HG02981 (cell line): ENCODE measurements at regions not wholly inside any gene's neighbourhood (a gene's known extent, or its start where the extent isn't known, plus 50 kb on each side); places are given as distances from the start of the nearest gene placed in this dataset.

ENCODE experiments used
- ATAC-seq: cut with Tn5 transposase; IDR thresholded peaks from one replicate; pipeline ENCODE4 v1.9.1; 2021; ENCODE audit warnings: mild to moderate bottlenecking, moderate library complexity; ENCODE audit not compliant: unreplicated experiment

DNA sequence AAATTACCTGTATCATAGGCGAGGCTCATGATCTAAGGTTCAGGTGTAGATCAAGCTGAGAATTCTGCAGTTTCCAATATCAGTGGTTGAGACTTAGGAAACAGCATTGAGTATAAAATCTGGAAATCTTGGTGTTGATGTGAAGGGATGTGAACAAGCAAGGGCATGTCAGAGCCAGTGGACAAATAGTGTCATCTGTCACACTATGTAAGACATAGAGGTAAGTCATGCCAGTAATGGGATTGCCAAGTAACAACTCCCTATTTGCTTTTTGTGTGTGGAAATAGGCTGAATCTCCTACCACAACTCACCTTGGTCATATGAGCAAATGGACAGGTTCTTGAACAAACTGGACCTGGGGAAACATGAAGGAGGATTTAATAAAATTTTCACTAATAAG lies 334.5 kb upstream of the EMCN start:
- no peak for ATAC-seq

DNA sequence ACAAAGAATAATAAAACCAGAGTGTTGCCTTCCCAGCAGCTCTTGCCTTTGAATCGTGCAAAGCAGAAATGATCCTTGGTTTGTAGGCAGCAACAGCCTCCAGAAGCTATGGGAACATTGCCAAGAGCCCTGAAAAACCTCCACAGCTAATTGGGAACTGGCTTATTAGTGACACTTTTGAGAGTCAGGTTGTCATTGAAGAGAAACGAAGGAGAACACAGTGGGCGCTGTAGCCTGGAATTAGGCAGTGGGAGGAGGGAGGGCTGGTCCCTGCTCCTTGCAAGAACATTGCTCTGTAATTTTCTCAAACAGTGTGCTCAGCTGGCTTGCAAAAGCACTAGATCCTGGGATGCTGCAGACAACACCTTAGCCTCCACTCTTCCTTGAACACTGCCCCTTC lies 331.5 kb upstream of the EMCN start:
- no peak for ATAC-seq

DNA sequence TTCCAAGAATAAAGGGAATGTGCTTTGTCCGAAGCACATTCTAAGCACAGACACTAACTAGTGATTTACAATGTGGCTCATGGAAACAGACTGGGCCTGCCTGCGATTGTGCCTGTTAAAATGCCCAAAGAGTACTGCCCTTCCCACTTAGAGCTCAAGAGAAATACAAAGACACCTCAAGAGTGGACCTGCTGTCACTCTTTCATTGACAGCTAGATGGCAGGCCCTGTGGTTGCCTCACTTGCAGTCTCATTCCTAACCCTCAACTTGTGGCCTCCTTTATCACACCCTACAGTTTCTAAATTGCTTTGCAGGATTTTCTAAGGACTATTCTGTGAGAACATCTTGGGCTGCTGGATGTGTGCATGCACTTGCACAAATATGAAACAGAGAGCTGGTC lies 331.0 kb upstream of the EMCN start:
- ATAC-seq = peak; percentile 82

DNA sequence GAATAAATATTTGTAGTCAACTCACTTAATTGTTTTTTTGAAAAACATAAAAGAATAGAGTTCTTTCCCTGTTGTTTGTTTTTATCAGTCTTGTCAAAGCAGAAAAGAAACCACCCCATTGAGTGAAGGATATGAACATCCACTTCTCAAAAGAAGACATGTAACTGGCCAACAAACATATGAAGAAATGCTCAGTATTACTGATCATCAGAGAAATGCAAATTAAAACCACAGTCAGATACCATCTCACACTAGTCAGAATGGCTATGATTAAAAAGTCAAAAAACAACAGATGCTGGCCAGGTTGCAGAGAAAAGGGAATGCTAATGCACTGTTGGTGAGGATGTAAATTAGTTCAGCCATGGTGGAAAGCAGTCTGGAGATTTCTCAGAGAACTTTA lies 326.1 kb upstream of the EMCN start:
- ATAC-seq = peak; percentile 83

DNA sequence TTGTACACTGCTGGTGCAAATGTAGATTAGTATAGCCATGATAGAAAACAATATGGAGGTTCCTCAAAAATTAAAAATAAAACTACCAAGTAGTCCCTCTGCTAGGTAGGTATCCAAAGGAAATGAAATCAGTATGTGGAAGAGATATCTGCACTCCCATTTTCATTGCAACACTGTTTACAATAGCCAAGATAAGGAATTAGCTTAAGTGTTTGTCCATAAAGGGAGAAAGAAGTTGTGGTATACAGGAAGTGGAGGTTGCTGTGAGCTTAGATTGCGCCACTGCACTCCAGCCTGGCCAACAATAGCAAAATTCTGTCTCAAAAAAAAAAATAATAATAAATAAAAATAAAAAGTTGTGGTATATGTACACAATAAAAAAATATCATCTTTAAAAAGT lies 325.0 kb upstream of the EMCN start:
- no peak for ATAC-seq

DNA sequence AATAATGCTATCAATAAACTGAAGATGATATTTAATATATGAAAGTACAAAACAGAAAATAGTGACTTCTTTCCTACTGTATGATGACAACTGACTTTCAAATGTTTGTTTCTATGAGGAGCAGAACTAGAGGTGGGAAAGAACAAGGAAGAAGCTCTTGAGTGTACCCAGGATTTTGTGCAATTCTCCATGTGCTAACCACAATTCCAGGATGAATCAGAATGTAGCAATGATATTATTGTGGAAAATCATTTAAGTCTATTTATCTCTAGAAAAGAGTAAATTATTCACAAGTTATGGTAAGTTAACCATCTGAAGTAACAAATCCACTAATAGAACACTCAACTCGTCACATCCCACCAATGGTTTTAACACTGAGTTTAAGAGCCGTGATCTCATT lies 324.1 kb upstream of the EMCN start:
- ATAC-seq = no peak

DNA sequence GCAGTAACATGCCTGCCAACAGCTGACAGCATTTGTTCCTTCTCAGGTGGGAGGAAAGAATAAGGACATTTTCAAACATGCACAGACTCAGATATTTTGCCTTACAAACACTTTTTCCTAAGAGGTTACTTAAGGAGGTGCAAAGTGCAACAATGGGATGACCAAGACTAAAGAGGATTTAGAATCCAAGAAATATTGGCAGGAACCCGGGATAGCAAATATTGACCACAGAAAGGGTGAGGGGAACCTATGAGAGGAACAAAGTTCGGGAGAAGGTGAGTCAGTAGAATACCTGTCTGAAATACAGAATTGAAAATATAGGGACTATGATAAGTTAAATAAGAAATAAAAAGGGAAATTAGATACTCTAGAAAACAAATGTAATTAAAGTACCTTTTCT lies 321.9 kb upstream of the EMCN start:
- no peak for ATAC-seq

DNA sequence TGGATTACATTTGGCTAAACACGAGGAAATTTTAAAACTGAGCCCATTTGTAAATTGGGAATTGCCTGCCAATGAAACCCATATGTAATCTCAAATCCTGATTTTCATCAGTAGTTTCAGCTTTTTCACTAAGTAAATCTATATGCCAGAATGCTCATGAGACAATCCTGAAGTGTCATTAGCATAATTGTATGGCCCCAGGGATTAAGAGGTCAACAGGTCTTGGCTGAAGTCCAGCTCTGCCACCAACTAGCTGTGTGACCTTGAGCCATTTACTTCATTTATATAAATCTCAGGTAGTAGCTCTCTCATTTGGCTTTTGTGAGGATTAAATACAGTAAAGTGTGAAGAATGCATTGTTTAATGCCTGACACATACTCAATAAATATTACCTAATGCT lies 320.5 kb upstream of the EMCN start:
- no peak for ATAC-seq

DNA sequence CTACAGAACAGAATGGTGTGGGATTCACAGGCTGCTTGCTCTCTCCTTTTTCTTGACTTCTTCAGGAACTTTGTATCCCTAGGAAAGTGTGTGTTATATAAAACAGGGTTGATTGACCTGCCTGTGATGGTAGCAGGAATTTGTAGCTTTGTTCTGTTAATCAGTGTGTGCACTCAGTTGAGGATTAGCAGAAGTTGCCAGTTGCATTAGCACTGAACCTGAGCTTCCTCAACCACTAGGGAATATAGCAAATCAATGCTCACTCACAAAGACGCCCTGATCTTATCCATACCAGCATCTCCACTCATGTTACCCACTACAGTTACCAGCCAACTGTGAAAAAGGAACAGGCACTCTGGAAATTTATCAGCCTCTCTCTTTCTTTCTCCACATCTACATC lies 319.1 kb upstream of the EMCN start:
- no peak for ATAC-seq

DNA sequence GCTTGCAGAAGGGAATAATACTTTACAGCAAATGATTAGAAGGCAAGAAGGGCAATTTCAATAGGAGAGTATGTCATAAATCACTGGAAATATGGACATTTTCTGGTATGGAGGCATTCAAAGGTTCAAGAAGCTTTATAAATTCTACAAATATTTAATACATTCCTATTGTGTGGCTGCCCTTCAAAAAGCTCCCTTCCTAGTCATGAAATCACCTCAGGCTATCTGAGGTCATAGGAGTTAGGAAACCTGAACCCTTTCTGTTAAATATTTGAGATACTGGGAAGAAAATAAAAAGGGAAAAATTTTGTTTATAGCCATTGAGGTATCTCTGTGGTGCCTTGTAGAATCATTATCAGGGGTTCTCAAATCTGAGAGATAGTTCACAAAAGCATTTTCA lies 316.8 kb upstream of the EMCN start:
- no peak for ATAC-seq

DNA sequence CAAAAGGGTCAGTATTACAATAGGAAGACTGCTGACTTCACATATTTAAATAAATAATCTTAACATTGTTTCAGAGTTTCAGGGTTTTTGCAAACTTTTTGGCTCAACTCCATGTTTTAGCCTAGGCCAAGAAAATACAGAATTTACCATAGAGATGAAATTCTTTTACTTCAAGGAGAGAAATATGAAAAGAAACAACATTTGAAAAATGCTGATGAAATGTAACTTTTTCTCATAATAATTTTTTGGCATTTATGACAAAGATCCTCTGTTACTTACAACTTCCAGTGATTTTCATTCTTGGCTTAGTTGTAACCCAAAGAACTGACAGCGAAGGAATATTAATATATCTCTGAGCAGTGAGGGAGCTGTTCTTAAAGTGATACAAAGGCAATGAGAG lies 316.1 kb upstream of the EMCN start:
- no peak for ATAC-seq

DNA sequence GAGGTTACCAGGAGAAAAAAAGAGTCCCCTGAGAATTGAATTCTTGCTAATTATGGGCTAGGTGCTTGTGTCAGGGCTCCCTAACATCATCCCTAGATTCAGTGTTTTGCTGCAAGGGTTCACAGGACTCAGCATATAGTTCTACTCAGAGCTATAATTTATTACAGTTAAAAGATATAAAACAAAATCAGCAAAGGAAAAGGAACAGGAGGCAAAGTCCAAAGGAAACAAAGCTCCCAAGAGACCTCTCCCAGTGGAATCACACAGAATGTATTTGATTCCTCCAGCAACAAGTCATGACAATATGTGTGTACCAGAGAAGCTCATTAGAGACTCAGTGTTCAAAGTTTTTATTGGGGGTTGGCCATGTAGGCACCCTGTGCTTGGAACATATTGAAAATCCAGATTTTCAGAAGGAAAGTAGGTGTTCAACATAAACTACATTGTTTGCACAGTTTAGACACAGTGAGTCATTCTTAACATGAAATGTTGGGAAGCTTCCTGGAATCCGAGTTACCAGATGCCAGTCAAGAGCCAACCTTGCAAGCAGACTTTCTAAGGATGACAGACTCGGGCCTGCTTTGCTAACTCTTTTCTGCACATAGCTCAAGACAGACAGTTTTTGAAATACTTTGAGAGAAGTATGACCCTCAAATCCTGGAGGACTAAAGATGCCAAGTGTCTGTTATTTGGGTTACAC lies 311.3 kb upstream of the EMCN start:
- ATAC-seq = no peak

DNA sequence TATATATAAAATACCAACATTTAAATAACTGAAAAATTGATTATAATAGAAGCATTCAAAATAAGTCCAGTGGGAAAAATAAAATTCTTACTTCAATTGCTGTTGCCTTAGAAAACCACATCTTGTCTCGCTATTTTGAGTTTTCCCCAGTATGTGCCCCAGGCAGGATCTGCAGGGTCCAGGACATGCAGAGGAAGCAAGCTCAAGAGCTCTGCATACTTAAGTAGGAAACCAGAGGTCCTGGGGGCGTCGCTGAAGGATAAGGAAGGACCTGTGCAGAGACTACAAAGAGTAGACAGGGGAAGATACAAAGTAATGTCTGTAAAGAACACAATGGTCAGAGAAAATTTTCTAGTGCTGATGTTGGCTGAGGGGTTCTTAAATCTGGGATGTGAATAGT lies 310.5 kb upstream of the EMCN start:
- no peak for ATAC-seq

DNA sequence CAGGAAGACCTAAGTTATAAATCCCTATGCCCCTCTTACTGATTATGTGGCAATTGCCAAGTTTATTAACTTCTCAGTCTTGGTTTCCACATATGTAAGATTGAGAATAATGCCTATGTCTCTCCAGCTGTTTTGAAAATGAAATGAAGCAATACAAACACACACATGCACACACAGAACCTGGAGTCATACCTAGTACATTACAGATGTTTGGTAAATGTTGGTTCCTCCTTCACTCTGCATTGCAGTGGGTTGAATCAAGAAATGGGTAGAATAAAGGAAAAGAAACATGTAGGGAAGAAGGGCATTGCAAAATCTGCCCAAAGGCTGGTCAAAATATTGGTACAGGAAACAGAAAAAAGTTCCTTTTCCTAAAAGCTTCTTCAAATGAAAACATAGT lies 309.9 kb upstream of the EMCN start:
- no peak for ATAC-seq

DNA sequence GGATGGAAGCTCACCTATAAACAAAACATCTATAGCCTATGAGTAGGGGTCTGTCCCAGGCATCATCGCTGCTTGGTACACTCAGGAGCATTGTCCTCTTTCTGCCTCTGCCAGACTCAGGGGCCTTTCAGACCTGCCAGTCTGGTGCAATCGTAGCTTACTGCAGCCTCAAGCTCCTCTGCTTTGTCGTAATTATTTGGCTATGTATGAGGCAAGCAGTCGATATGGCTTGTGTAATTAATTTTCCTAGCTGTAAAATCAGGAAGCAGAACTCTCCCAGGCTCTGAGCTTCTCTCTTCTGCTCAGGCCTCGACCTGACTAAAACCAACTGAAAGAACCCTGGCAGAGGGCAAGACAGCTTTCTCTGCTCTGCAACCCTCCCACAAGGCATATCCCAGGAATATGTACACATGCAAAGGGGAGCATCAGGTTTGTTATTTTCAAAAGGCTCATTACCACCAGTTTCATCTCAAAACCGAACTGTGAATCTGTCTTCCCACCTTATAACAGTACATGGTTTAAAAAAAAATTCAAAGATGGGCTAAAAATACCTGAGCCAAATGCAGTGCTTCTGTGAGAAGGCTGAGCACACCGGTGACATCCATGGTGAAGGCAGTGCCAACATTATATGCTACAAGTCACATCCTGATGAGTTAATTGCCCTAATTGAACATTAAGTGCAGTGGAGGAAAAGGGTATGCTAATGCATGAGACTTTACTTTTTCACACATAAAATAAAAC lies 309.2 kb upstream of the EMCN start:
- no peak for ATAC-seq

DNA sequence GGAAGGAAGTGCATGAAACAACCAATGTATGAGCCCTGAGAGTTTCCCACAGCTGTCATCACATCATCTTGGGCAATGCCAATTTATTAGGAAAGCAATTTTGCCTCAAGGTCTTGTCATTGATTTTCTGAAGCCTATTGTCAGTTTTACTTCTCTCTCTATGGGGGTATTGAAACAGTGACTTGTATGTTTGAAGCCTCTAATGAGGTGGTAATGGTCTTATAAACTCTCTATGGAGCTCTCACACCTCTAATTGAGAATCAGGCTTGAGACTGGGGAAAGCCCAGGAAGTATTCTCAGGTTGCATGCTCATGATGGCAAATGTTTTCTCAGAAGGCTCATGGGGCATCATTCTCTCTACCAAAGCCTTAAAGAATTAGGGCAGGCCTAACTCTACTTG lies 308.2 kb upstream of the EMCN start:
- ATAC-seq = no peak

DNA sequence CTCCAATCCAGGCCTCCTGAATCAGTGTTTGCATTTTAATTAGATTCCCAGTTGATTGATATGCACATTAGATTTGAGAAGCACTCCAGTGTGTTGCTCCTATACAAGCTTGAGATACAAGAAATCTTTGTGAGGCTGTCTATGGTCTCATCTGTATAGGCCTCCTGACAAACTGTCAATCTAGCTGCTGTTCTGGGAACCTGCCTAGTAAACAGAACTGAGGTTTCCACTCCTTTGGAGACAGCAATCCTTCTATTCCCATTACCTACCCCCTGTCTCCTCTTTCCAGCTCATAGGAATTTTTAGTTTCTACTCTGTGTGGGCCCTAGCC lies 306.1 kb upstream of the EMCN start:
- ATAC-seq = no peak

DNA sequence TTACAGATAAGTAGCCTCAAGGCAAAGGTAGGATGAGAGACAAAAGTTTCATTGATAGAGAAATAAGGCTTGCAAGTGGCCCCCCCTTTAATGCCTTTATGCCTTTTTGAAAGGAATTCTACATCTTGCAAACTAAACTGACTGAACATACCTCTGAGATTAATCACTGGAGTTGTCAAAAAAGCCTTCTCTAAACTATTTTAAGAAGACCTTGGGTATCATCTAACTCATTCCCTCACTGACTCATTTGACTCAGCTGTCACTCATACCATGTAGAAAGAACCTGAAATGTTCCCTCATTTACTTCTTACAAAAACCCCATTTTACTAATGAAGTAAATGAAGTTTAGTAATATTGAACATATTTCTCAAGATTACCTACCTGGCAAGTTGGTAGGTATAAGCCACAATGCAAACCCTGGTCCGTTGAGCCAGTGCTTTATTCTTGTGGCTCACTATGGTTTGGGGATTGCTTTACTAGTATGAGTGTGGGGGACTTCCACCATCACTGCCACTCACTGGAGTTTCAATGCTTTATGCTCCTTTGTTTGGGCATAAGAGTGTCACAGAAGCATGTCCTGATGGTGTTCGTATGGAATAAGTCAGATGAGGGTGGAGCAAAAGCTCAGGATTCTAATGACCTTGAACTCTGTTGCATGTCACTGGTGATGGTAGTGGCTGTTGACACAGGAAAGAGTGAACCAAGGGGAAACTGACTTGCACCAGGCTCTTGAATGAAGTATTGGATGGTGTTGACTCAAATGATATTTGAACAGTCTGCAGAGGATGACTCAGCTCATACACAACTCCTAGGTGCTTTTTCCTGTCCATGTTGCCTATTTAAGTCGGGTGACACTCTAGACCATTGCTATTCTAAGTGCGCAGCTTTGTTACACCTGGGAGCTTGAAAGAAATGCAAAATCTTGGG lies 305.5 kb upstream of the EMCN start:
- ATAC-seq = peak; percentile 78

DNA sequence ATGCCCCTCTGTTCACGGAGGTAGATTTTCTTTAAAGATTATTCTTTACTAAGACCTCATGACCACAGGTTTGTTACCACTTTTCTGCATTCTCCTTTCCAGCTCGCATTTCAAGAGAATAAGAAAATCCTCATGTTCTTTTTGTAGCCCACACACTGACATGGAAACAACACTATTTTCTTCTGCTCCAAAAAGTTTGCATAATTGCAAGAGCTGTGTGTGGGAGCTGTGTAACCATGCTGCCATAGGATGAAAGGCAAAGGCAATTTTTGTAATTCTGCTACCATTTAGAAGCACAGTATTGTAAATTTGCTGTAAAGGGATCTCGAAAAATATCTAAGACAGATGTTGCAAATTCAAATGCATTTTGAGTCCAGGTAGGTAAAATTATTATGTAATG lies 302.4 kb upstream of the EMCN start:
- ATAC-seq = no peak

DNA sequence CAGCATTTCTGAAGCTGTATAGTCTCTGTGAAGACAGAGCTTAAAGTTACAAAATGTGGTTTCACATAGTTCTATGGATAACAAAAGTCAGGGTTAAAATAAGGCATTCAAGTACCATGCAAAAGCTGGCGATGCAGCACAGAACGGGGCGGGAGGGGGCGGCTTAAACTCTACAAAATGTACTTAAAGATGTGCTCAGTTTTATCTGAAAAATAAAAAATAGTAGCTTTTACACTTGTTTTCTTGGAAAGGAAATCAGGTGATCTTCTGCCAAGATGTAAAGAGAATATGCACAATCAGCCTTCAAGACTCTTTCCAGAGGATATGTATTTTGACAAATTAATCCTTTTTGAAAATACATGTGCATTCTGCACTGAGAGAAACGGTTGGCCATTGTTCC lies 301.7 kb upstream of the EMCN start:
- ATAC-seq = no peak

DNA sequence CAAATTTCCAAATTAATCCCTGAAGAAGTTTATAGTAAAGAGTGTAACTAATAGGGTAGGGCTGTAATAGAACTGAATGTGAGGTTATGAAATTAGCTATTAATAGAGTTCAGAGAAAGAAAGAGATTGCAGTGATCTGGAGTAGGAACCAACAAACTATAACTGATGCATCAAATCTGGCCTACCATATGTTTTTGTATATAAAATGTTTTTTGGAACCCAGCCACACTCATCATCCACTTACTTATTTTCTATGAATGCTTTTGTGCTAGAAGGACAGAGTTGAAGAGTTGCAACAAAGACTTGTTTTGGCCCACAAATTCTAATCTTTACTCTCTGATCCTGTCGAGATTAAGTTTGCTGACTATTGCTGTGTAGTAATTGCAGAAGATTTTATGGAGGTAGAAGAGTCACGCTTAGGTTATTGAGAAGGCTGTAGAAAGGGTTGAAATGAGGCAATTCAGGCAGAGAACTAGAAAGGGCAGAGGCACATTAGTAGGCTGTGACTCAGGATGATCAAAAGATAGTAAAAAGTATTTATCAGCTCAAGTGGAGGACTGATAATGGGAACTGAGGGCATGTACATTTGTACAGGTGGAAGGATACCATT lies 298.7 kb upstream of the EMCN start:
- ATAC-seq = no peak

DNA sequence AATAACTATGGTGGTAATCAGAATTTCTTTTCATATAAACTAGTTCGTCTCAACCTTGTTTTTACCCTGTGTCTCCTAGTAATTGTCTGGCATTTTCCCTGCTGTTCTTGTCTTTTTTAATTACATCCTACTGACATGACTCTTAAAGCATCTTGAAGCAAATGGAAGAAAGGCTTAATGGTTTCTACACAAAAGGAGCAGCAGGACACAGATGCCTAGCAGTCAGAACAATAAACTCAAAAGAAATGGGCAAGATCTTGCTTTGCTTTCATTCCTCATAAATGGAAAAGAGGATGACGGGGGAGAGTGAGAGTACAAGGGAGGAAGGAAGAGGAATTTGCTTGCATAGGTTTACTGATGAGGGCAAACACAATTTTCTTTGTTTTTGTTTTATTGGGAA lies 293.2 kb upstream of the EMCN start:
- ATAC-seq = no peak
